Activated CD8-positive, alpha-beta T cell treated with anti-CD3 and anti-CD28 coated beads for 36 hours (primary cell): ENCODE measurements at regions not wholly inside any gene's neighbourhood (a gene's known extent, or its start where the extent isn't known, plus 50 kb on each side); places are given as distances from the start of the nearest gene placed in this dataset.

Experiments used
- ATAC-seq: fragments of 200-7000 bp; cut with Tn5 transposase; one replicate; pipeline ENCODE4 v1.10.0; 2021; ENCODE audit warnings: mild to moderate bottlenecking, moderate library complexity
- CTCF ChIA-PET: fragments of 350-600 bp; sonication (Branson Sonifier 250); formaldehyde crosslinking; loops from one replicate; lab custom pipeline; 2021; ENCODE audit warnings: antibody characterized with exemption; lab: Charles Lee
- POLR2A ChIA-PET: fragments of 350-600 bp; sonication (Branson Sonifier 250); formaldehyde crosslinking; loops from one replicate; lab custom pipeline; 2021; ENCODE audit warnings: antibody characterized with exemption; lab: Charles Lee
- DNase-seq: peaks from one replicate; pipeline ENCODE4 v3.0.0-alpha.2; 2020
- H3K27ac Mint-ChIP-seq: one replicate; pipeline ENCODE4 v1.8.0; 2021; ENCODE audit warnings: mild to moderate bottlenecking, mixed read lengths
- H3K27me3 Mint-ChIP-seq: one replicate; pipeline ENCODE4 v1.8.0; 2021; ENCODE audit warnings: mixed read lengths
- H3K36me3 Mint-ChIP-seq: one replicate; pipeline ENCODE4 v1.8.0; 2021; ENCODE audit warnings: low read depth, mixed read lengths
- H3K4me1 Mint-ChIP-seq: one replicate; pipeline ENCODE4 v1.8.0; 2021; ENCODE audit warnings: low read depth, mixed read lengths
- H3K4me3 Mint-ChIP-seq: one replicate; pipeline ENCODE4 v1.8.0; 2021; ENCODE audit warnings: mild to moderate bottlenecking, moderate library complexity, mixed read lengths
- H3K9me3 Mint-ChIP-seq: one replicate; pipeline ENCODE4 v1.8.0; 2021; ENCODE audit warnings: mixed read lengths
- intact Hi-C: fragments of 100-400 bp; cut with micrococcal nuclease; formaldehyde crosslinking; loops from one replicate; pipeline ENCODE4 v1.10.0; 2022
- TF ChIP-seq, protein P1 (sequence below): fragments of 200-600 bp; IDR thresholded peaks from one replicate; pipeline ENCODE4 v1.8.0; 2022; ENCODE audit warnings: antibody characterized with exemption, mild to moderate bottlenecking

DNA sequence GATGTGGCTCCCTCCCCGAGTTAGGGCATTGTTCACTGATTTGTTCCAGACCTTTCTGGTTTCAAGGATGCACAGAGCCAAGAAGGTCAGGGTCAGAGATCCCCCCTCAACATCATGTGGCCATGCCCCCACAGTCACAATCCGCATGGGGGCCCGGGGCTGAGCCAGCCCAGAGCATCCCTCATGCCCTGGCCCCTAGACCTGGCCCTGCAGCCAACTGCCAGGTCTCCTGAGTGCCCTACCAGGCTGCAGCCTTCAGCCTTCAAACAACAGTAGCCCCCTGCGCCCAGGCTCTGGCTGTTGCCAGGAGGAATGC is 142.4 kb downstream of the CRYBB2 start:
- ATAC-seq, result peak; percentile 20
- POLR2A ChIA-PET, result no interaction called here
- no peak for DNase-seq
- Mint-ChIP-seq H3K4me1 (no peaks in the 10 kb centered on the region), H3K36me3 (peaks cover 5% of the 10 kb centered on the region), H3K27me3 (no peaks in the 10 kb centered on the region), H3K27ac (no peak overlapping the region), H3K9me3 (no peaks in the 10 kb centered on the region), H3K4me3 (no peak overlapping the region)
- TF ChIP-seq, protein P1, sequence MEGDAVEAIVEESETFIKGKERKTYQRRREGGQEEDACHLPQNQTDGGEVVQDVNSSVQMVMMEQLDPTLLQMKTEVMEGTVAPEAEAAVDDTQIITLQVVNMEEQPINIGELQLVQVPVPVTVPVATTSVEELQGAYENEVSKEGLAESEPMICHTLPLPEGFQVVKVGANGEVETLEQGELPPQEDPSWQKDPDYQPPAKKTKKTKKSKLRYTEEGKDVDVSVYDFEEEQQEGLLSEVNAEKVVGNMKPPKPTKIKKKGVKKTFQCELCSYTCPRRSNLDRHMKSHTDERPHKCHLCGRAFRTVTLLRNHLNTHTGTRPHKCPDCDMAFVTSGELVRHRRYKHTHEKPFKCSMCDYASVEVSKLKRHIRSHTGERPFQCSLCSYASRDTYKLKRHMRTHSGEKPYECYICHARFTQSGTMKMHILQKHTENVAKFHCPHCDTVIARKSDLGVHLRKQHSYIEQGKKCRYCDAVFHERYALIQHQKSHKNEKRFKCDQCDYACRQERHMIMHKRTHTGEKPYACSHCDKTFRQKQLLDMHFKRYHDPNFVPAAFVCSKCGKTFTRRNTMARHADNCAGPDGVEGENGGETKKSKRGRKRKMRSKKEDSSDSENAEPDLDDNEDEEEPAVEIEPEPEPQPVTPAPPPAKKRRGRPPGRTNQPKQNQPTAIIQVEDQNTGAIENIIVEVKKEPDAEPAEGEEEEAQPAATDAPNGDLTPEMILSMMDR, result no peak
- intact Hi-C loops, result no loop called here
- CTCF ChIA-PET, result interaction anchor here (1.0 to 1.5 kb wide), 2 partner anchors 12 to 24 kb away, joined by 3 to 6 read pairs; no protein-coding TSS in a partner anchor

DNA sequence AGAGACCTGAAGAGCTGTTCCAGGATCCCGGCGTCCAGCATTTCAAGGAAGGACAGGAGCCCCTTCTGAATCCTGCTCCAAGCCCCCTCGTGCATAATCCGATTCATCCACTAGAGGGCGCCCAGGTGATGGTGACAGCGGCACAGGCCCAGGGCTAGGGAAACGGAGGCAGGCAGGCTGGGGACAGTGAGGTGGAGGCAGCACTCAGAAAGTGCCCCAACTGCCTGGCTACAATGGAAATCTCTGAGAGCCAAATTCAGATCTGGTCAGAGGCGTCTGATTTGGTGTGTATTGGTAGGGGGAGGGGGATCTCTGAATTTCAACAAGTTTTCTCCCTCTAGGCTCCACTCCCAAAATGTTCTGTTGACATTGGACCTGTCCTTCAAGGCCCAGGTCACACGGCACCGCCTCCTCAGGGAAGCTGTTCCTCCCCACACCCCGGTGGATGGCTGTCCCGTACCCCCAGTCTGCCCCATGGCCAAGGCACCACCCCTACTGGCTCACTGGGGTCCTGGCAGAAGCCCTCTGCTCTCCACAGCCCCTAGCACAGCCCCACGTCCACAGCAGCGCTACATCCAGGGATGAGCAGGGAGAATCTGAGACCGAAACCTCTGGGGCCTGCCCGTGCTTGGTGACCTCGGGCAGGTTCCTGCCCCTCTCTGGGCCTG is 142.9 kb downstream of the CRYBB2 start:
- no peak overlapping the region for H3K27ac Mint-ChIP-seq
- peak; percentile 86 for DNase-seq
- H3K4me3 Mint-ChIP-seq, result no peak overlapping the region
- CTCF ChIA-PET, result interaction anchor here (1.0 to 1.5 kb wide), 3 partner anchors 13 to 23 kb away, joined by 3 to 6 read pairs (median 3); no protein-coding TSS in a partner anchor
- H3K27me3 Mint-ChIP-seq, result no peaks in the 10 kb centered on the region
- intact Hi-C loops, result no loop called here
- TF ChIP-seq, protein P1, result peak; percentile 90
- H3K36me3 Mint-ChIP-seq, result peaks cover 2% of the 10 kb centered on the region
- POLR2A ChIA-PET, result interaction anchor here (1.2 kb wide), 1 partner anchor 15 kb away, joined by 3 read pairs; no protein-coding TSS in a partner anchor
- H3K9me3 Mint-ChIP-seq, result no peaks in the 10 kb centered on the region
- ATAC-seq, result peak; percentile 90
- no peaks in the 10 kb centered on the region for H3K4me1 Mint-ChIP-seq

DNA sequence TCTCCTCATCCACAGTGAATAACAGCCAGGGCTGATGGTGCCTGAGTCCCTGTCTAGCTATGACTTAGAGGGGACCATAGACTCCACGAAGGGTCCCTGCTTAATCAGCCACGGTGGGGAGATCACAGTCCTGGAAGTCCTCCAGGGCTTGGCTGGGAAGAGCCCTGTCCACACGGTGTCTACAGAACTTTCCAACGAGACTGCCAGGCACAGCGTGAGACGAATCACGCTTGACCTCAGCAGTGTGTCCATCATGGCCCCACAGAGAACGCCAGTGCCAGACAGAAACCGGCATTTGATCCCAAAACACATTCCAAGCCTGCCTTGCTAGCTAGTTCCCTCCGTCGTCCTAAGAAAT is 143.4 kb downstream of the CRYBB2 start:
- intact Hi-C loops, result no loop called here
- Mint-ChIP-seq H3K36me3 (no peaks in the 10 kb centered on the region), H3K27me3 (no peaks in the 10 kb centered on the region), H3K27ac (no peak overlapping the region), H3K9me3 (no peaks in the 10 kb centered on the region), H3K4me3 (no peak overlapping the region), H3K4me1 (no peaks in the 10 kb centered on the region)
- ChIA-PET POLR2A (interaction anchor here (1.2 kb wide), 1 partner anchor 15 kb away, joined by 3 read pairs; no protein-coding TSS in a partner anchor), CTCF (interaction anchor here (0.9 to 1.5 kb wide), 3 partner anchors 13 to 161 kb away, joined by 3 to 6 read pairs (median 3); no protein-coding TSS in a partner anchor)
- TF ChIP-seq, protein P1, result no peak
- ATAC-seq (no peak), DNase-seq (no peak)

DNA sequence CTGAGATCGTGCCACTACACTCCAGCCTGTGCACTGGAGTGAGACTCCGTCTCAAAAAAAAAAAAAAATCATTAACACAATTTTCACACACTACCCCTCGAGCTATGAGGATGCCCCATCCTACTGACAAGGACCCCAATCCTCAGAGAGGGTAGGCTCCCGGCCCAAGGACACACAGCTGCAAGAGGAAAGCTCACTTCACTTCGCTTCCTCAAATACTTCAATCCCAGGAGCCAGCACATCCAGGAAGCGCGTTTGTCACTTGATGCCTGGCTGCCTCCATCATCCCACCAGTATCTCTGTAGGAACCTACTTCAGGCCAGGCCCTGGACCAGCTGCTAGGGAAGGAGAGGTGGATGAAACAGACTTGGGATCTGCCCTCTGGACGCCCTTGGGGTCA is 144.0 kb downstream of the CRYBB2 start:
- CTCF ChIA-PET, result interaction anchor here (0.9 to 1.5 kb wide), 3 partner anchors 13 to 162 kb away, joined by 3 read pairs; no protein-coding TSS in a partner anchor
- no peak overlapping the region for H3K27ac Mint-ChIP-seq
- H3K36me3 Mint-ChIP-seq, result no peaks in the 10 kb centered on the region
- TF ChIP-seq, protein P1, result no peak
- no peaks in the 10 kb centered on the region for H3K4me1 Mint-ChIP-seq
- H3K4me3 Mint-ChIP-seq, result no peak overlapping the region
- DNase-seq (no peak), ATAC-seq (no peak)
- H3K27me3 Mint-ChIP-seq, result no peaks in the 10 kb centered on the region
- POLR2A ChIA-PET, result interaction anchor here (1.2 kb wide), 1 partner anchor 14 kb away, joined by 3 read pairs; no protein-coding TSS in a partner anchor
- no peaks in the 10 kb centered on the region for H3K9me3 Mint-ChIP-seq
- intact Hi-C loops, result no loop called here

DNA sequence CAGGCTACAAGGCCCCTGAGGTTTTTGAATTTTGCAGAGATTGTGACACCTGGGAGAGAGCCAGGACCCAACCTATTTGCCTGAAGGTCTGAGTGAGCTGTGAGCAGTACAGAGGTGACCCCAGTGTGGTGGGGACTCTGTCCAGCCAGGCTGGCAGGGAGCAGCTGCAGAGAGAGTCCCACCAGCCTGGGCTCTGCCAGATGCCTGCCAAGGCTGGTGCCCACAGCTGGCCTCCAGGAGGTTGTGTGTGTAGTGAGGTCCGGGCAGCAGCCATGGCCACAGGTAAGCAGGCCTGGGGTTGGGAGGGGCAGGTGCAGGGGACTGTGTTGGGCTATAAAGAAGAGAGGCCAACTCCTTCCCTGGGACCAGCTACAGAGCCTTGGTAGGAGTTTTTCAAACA is 144.8 kb downstream of the CRYBB2 start:
- Mint-ChIP-seq H3K9me3 (no peaks in the 10 kb centered on the region), H3K36me3 (no peaks in the 10 kb centered on the region), H3K4me1 (no peaks in the 10 kb centered on the region), H3K27me3 (no peaks in the 10 kb centered on the region), H3K4me3 (no peak overlapping the region), H3K27ac (no peak overlapping the region)
- no peak for ATAC-seq
- intact Hi-C loops, result no loop called here
- TF ChIP-seq, protein P1, result no peak
- CTCF ChIA-PET, result interaction anchor here (1.1 kb wide), 1 partner anchor 18 kb away, joined by 3 read pairs; no protein-coding TSS in a partner anchor
- POLR2A ChIA-PET, result no interaction called here
- no peak for DNase-seq
